SKM-1 (cell line): ENCODE measurements at regions not wholly inside any gene's neighbourhood (a gene's known extent, or its start where the extent isn't known, plus 50 kb on each side); places are given as distances from the start of the nearest gene placed in this dataset.
"Not testable (repeated sequence)": the region's sequence is repeated elsewhere in the genome, so short reads cannot be mapped to it uniquely, and the experiment has no call there.

Experiments used
- DNase-seq: peaks from one replicate; lab custom pipeline; 2025; ENCODE audit not compliant: unreplicated experiment; lab: John Stamatoyannopoulos, UW

DNA sequence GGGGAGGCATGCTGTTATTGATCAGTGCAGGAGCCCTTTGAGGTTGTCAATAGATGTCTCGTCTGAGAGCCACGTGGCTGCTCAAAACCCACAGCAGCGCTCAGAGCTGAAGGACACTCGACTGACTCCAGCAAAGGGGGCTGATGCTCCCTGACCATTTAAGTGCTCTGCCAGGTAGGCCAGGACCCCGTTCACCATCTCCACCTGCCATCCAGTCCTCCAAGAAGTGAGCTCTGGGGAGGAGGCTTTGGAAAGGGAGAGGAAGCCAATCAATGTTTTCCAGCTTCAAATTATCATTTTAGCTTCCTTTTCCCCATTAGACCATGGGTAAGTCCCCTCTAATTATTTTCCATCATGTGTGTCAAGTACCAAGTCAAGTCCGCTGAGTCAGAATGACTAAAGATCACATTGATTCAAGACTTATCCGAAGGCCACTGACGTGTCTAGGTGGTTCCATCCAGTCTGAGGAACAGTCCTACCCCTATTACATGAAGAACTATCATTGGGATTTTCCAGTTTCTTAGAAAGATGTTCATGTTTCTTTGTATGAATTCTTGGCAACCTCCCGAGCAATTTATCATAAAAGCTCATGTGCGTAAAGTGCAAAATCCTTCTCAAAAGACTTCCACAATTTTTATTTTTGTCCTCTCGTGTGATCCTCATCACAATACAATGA, 302.6 kb upstream of the LYZL1 start:
- DNase-seq: no peak

DNA sequence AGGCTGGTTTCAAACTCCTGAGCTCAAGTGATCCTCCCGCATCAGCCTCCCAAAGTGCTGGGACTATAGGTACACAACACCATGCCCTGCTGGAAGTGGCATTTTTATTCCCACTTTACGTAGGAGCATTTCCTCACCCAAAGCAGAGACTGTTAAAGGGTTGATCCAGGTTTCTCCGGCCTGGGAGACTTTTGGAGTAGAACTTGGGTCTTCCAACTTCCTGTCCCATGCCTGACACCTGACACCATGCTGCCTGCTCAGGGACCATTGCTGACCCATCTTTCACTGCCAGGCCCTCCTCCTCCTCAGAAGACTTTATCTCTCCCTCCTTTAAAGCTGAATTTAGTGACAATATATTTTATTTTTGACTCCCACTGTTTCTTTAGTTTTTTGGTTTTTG, 302.0 kb upstream of the LYZL1 start:
- DNase-seq: no peak

DNA sequence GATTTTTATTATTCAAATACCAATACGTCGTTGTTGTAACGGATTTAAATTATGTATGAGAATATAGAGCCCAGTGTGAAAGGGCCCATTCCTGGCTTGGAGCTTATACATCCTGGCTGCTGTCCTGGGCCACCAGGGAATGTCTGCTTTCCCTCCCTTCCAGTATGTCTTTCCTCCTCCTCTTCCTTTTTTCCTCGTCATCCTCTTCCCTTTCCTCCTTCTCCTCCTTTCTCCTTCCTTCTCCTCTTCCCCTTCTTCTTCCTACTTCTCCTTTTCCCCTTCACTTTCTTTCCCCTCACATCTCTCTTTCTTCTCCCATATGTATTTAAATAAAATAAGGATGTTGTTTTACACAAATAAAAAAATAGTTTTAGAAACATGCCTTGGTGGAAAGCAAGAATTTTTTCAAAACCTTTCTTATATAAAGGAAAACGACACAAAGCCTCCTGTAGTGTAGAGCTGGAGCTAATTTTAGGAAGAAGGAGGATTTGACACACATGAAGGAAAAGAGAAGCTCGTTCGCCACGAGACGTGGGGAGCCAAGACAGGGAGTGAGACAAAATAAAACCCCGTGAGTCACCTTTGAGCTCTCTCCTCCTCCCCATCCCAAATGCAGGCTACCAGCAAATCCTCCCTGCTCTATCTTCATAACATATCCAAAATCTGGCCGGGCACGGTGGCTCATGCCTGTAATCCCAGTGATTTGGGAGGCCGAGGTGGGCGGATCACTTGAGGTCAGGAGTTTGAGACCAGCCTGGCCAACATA, 301.1 kb upstream of the LYZL1 start:
- DNase-seq: no peak

DNA sequence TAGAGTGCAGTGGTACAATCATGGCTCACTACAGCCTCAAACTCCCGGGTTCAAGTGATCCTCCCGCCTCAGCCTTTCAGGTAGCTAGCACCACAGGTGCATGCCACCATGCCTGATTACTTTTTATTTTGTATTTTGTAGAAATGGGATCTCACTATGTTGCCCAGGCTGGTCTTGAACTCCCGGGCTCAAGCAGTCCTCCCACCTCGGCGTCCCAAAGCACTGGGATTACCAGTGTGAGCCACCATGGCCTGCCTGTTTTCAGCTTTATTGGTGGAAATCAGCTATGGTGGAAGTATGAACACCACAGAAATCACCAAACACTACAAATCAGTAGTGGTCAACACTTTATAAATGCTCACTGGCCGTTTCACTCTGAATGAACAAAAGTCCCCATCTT, 299.9 kb upstream of the LYZL1 start:
- DNase-seq: no peak

DNA sequence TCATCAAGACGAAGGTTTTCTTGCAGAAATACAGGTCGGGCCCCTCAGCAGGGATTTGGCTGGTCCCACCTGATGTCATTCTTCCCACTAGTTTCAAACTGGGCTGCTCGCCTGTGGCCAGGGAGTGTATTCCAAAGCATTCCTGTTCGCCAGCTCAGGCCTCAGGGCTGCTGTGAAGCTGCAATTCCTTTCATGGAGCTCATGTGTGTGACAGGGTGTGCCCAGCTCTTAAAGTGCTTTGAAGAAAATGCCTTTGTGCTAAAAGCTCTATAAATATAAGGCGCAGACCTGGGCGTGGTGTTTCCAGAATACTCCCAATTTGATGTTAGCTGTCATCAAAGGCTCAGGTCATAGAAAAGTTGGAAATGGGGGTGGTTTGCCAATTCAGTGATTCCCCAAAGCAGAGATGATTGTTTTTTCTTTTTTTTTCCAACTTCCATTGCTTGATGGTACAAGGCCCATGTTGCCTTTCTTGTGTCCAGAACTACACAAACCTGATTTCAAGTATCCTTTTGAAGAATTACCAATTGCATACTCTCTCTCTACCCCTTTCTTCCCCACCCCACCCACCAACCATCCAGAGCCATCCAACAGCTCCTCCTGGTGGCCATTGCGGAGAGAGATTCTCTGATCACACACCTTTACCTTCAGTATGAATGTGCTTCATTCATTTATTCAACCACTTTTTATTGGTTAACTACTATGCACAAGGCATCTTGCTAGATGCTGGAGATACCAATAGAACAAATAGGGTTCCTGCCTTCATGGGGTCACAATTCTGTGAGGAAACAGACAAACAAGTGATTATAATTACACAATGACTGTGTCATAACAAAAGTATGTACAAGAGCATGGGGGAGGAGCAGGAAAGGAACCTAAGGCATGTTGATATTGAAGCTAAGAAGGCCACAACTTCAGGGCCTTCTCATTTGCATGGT, 297.3 kb upstream of the LYZL1 start:
- DNase-seq: no peak

DNA sequence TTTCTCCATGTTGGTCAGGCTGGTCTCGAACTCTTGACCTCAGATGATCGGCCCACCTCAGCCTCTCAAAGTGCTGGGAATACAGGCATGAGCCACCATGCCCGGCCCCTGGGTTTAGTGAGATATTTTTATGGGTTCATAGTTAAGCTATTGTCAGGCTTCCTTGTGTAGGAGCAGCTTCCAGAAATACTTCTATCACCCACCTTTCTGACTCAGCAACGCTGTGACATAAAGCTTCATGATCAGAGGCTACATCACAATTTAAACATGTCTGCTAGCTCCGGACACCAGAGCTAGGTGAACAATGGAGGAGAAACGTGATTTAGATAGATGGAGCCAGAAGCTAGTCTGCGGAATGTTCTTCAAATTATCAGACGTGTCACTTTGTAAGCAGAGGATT, 295.8 kb upstream of the LYZL1 start:
- no peak for DNase-seq

DNA sequence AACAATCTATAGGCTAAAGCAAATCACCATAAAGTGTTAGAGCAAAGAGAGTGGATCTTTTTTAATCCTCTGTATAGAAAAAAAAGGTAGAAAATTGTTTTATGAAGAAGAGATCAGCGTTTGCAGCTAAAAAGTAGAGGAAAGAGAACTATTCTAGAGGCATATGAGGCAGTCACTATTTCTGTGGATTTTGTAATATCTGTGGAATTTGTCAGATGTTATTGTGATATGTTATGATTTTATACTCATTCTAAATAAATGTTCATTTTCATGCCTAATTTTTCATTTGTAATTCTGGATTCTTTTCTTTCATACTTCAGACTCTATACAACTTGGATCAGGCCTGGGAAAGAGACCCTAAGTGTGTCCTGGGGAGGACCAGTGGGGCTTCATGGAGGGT, 295.0 kb upstream of the LYZL1 start:
- DNase-seq: no peak

DNA sequence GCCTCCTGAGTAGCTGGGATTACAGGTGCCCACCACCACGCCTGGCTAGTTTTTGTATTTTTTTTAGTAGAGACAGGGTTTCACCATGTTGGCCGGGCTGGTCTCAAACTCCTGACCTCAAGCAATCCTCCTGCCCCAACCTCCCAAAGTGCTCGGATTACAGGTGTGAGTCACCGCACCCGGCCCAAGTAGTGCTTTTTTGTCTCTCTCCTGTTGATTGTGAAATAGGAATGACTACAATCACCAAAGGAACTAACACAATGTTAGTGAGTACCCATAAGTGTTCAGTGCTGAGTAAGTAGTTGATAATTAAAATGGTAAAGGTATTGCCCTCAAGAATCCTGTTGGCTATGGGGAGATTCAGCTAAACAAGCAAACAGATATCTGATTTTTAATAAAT, 294.1 kb upstream of the LYZL1 start:
- DNase-seq: not testable (repeated sequence)

DNA sequence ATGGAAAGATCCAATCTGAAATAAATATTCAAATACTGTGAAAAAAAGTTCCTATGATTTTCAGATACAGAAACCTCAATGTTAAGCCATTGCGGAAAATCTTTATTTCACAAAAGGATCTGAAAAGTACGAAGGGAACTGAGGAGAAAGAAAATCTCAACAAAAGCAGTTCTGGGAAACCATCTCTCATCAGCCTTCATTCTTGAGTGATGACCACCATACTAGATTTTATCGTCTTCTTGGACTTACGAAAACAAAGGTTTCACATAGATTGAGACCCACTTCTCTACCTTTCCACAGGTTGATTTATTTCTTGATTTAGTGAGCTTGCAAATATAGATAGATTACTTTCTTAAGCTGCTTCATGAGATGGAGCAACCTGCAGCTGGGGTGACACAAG, 293.4 kb upstream of the LYZL1 start:
- no peak for DNase-seq

DNA sequence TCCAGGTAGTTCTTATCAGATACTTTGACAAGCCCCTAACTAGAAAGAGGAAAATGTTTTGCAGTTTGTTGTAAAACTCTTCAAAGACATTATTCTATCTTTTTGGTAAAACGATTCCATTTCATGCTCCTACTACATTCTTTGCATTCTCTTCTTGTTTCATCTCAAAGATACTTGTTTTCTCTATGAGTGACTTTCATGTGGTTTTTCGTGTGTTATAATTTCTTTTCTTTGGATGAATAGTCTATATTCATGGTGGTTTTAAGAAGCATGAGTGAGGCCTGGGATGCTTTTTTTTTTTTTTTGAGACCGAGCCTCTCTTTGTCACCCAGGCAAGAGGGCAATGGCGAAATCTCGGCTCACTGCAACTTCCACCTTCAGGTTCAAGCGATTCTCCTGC, 292.5 kb upstream of the LYZL1 start:
- DNase-seq: no peak

DNA sequence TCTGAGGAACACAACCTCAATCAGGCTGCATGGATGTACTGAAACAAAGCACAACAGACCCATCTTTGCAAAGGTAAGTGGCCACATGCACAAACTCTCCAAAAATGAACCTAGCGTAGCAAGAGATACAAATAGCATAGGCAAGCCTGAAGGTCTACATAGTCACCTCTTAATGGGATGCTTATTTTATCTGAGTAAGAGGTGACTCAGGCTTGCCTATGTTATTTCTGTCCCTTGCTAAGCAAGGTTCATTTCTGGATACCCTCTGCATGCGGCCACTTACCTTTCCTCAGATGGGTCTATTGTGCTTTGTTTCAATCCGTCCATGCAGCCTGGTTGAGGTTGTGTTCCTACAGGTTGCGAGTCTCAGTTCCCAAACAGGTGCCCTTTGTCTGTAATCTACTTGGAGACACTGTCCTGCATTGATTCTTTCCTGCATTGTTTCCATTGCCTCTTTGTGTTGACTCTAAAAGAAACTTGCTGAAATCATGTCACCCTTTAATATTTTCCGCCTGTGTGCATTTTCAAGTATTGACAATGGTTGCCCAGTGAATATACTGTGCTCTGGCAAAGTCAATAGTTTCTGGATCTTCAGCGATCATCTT, 291.8 kb upstream of the LYZL1 start:
- DNase-seq: no peak

DNA sequence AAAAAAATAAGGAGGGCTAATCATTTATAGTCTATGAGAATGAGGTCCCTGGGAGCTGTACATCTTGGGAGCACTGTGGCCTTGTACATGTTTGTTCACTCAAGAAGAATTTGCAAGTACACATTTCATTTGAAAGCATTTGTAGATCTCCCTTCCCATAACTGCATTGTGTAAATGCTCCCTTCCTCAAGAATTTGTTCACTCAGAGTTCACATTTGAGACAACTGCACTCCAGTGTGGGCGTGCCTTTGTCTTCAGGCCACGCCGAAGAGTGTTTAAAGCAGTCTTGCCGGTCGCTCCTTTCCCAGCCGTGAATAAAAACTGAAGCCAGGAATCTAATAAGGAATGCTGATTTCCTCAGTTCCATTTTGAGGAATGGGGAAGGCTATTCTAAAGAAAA, 291.1 kb upstream of the LYZL1 start:
- DNase-seq: no peak

DNA sequence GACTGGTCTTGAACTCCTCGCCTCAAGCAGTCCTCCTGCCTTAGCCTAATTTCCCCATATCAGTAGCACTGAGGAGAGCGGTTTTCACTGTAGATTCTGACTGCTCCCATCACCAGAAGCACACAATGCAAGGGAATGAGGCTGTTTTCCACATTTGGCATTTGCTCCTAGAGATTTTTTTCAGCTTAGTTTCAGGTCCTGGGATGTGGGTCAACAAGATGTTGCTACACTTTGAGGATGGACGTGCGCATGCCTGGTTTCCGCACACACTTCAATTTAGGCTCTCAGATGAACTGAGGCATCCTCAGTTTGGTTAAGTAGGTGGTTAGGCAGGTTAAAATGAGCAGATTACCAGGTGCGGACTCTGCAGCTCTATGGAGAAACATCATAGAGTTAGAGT, 287.1 kb upstream of the LYZL1 start:
- no peak for DNase-seq

DNA sequence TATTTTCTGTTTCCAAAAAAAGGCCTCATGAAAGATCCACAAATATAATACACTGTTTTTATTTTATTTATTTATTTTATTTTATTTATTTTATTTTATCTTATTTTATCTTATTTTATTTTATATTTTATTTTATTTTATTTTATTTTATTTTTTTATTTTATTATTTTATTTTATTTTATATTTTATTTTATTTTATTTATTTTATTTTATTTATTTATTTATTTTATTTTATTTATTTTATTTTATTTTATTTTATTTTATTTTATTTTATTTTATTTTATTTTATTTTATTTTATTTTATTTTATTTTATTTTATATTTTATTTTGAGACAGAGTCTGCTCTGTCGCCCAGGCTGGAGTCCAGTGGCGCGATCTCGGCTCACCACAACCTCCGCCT, 285.9 kb upstream of the LYZL1 start:
- DNase-seq: not testable (repeated sequence)

DNA sequence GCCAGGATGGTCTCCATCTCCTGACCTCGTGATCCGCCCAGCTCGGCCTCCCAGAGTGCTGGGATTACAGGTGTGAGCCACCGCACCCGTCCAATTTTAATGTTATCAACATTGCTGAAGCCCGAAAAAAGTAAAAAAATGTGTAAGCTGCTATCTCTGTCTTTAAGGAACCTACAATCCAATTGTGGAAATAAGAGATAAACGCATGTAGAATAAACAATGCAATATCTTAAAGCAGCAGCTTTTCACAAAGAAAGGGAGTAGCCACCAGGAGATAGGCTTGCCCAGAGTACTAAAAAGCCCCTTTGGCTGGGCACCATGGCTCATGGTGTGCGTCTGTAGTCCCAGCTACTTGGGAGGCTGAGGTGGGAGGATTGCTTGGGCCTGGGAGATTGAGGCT, 282.9 kb upstream of the LYZL1 start:
- no peak for DNase-seq

DNA sequence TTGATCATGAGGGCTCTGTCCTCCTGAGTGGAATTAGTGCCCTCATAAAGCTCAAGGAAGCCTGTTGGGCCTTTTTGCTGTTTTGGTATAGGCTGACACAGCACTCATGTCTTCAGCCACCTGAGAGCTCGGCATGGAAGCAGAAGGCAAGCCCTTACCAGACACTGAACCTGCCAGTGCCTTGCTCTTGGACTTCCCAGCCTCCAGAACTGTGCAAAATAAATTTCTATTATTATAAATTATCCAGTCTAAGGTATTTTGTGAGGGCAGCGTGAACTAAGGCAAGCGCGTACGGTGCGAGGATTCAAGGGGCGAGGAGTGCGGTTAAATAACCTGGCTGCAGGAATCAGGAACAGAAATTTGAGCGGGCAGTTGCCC, 281.5 kb upstream of the LYZL1 start:
- no peak for DNase-seq

DNA sequence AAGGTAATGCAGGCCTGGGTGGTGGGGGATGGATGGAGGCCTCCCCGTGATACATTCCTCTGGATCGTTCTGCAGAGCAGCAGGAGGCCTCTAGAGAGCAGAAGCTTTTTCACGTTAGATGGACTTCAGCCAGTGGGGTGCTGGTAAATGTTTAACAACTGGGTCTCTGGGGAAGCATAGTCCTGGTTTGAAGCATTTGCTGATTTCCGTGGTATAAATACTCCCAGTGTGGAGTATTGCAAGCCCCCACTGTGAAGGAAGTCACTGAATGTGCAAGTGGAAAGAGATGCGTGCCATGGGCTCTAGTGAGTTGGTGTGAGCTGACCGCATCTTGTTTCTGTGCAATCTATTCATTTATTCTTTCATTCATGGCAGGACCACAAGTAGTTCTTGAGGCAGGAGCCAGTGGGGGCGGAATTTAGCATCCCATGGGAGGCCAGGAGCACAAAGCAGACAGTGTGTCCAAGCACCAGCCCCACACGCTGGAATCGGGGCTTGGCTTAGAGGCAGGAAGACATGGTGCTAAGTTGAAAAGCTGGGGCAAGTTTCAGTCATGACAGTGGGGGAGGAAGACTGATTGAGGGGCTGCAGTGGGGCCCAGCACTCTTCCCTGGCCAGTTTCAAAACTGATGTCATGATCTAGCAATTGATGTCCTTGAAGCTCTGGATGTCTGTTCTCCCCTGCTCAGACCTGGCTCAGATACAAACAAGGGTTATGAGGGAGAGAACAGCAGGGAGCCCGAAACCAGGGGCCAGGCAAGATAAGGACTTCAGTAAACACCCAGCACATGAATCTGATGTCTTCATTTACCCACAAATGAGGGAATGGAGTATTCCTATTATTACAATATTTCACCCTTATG, 280.9 kb upstream of the LYZL1 start:
- DNase-seq: no peak

DNA sequence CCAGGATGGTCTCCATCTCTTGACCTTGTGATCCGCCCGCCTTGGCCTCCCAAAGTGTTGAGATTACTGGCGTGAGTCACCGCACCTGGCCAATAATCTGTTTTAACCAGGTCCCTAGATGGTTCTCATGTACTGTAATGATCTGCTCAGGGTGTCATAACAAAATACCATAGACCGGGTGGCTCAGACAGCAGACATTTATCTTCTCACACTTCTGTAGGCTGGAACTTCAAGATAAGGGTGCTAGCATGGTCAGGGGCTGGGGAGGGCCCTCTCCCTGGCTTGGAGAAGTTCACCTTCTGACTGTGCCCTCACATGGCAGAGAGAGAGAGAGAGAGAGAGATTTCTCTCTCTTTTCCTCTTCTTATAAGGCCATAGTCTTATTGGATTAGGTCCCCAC, 279.4 kb upstream of the LYZL1 start:
- DNase-seq: no peak

DNA sequence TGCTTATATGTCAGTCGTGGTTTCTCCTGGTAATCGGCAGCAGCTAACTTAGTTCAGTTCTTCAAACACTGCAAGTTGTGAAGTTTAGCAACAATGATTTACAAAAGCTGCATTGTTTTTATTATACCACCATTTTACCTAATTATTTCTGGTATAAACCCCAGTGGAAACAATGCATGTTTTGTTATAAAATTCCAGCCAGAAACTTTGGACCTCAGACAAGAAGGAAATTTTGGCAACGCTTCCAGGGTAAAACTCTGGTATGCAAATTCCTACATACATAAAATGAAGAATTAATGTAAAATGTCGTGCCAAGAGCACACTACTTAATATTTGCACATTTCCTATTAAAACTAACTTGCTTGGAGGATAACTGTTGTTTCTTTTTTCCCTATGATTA, 277.4 kb upstream of the LYZL1 start:
- no peak for DNase-seq

DNA sequence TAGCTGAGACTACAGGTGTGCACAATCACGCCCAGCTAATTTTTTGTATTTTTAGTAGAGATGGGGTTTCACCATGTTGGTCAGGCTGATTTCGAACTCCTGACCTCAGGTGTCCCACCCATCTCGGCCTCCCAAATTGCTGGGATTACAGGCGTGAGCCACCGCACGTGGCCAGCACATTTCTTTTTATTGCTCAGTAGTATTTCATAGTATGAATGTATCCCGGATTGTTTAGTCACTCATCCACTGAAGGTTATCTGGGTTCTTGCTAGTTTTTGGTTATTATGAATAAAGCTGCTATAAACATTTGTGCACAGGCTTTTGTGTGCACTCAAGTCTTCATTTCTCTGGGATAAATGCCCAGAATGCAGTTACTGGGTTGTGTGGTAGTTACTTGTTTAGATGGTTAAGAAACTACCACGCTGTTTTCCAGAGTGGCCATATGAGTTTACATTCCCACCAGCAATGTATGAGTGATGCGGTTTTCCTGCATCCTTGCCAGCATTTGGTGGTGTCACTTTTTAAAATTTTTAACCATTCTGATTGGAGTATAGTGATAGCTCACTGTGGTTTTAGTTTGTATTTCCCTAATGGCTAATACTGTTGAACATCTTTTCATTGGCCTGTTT, 275.8 kb upstream of the LYZL1 start:
- DNase-seq: no peak
